Mesendoderm (in vitro differentiated cells): ENCODE measurements at regions not wholly inside any gene's neighbourhood (a gene's known extent, or its start where the extent isn't known, plus 50 kb on each side); places are given as distances from the start of the nearest gene placed in this dataset.

Experiments
- DNase-seq: peaks from one replicate; pipeline ENCODE4 v3.0.0; 2013
- H2AK5ac ChIP-seq: 2 replicates; pipeline ENCODE4 v1.6.1; 2013; ENCODE audit warnings: low read length, inconsistent platforms
- H2BK120ac ChIP-seq: 2 replicates; pipeline ENCODE4 v1.6.1; 2013; ENCODE audit warnings: low read depth, mild to moderate bottlenecking, low read length, moderate library complexity, mixed read lengths
- H2BK15ac ChIP-seq: replicated peaks from 2 replicates; pipeline ENCODE4 v1.6.1; 2013; ENCODE audit warnings: low read depth, mild to moderate bottlenecking, moderate library complexity
- H2BK5ac ChIP-seq: 2 replicates; pipeline ENCODE4 v1.6.1; 2013; ENCODE audit warnings: low read length, inconsistent platforms
- H3K18ac ChIP-seq: 2 replicates; pipeline ENCODE4 v1.6.1; 2013; ENCODE audit warnings: mild to moderate bottlenecking, low read length, mixed read lengths
- H3K23ac ChIP-seq: one replicate; pipeline ENCODE4 v1.6.1; 2013; ENCODE audit warnings: low read length
- H3K27ac ChIP-seq: 2 replicates; pipeline ENCODE4 v1.5.1; 2013; ENCODE audit warnings: low read depth, mild to moderate bottlenecking, inconsistent platforms, low read length, moderate library complexity
- H3K27me3 ChIP-seq: 2 replicates; pipeline ENCODE4 v1.6.1; 2013; ENCODE audit warnings: low read length, control low read depth, mild to moderate bottlenecking, inconsistent platforms; ENCODE audit not compliant: insufficient read depth, poor library complexity
- H3K36me3 ChIP-seq: 2 replicates; pipeline ENCODE4 v1.6.1; 2013; ENCODE audit warnings: low read length, inconsistent platforms; ENCODE audit not compliant: control insufficient read depth, insufficient read depth
- H3K4ac ChIP-seq: one replicate; pipeline ENCODE4 v1.6.1; 2013; ENCODE audit warnings: low read depth, mild to moderate bottlenecking, low read length, moderate library complexity
- H3K4me1 ChIP-seq: 2 replicates; pipeline ENCODE4 v1.6.1; 2013; ENCODE audit warnings: low read depth, low read length, inconsistent platforms; ENCODE audit not compliant: control insufficient read depth
- H3K4me2 ChIP-seq: 2 replicates; pipeline ENCODE4 v1.6.1; 2013; ENCODE audit warnings: low read length
- H3K4me3 ChIP-seq: 2 replicates; pipeline ENCODE4 v1.5.1; 2013; ENCODE audit warnings: mild to moderate bottlenecking, low read length
- H3K56ac ChIP-seq: one replicate; pipeline ENCODE4 v1.6.1; 2013; ENCODE audit warnings: low read length
- H3K79me1 ChIP-seq: 2 replicates; pipeline ENCODE4 v1.6.1; 2013; ENCODE audit warnings: low read length, inconsistent platforms
- H3K79me2 ChIP-seq: 2 replicates; pipeline ENCODE4 v1.6.1; 2013; ENCODE audit warnings: mild to moderate bottlenecking, low read length; ENCODE audit not compliant: control insufficient read depth, insufficient read depth
- H3K9ac ChIP-seq: 2 replicates; pipeline ENCODE4 v1.6.1; 2013; ENCODE audit warnings: low read length, inconsistent platforms
- H4K5ac ChIP-seq: one replicate; pipeline ENCODE4 v1.6.1; 2013; ENCODE audit warnings: low read length
- H4K8ac ChIP-seq: one replicate; pipeline ENCODE4 v1.6.1; 2013; ENCODE audit warnings: low read depth, mild to moderate bottlenecking, control low read depth, low read length, moderate library complexity
- WGBS: extraction: QIAGEN DNeasy Blood & Tissue Kit; methylation state at CpG from one replicate; pipeline ENCODE4 v1.1.7; 2013; ENCODE audit warnings: low lambda C conversion rate, missing lambda C conversion rate; ENCODE audit not compliant: insufficient coverage; ENCODE audit errors: extremely low coverage; 5-methylcytosine and 5-hydroxymethylcytosine counted together

DNA sequence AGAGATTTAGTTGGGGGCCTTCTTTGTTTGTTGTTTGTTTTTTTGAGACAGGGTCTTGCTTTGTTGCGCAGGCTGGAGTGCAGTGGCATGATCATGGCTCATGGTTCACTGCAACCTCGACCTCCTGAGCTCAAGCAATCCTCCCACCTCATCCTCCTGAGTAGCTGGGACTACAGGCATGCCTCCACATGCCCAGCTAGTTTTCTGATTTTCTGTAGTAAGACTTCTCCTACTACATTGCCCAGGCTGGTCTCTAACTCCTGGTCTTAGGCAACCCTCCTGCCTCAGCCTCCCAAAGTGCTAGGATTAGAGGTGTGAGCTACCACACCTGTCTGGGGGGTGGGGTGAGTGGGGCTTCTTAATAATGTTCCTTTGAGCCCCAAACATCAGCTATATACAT lies 148.3 kb upstream of the ADAMTS9 start:
- H3K4me1 ChIP-seq, result no peaks in the 10 kb centered on the region
- H4K8ac ChIP-seq, result peak overlapping the region; percentile 39
- H3K9ac ChIP-seq, result no peak overlapping the region
- H2BK15ac ChIP-seq, result no peak overlapping the region
- no peak overlapping the region for H3K27ac ChIP-seq
- H3K18ac ChIP-seq, result peak overlapping the region; percentile 97
- H2BK120ac ChIP-seq, result no peak overlapping the region
- WGBS, result no CpG with 5 or more reads among the region's 2 CpGs
- peak overlapping the region; percentile 79 for H3K4ac ChIP-seq
- no peak overlapping the region for H2BK5ac ChIP-seq
- no peaks in the 10 kb centered on the region for H3K79me2 ChIP-seq
- no peak overlapping the region for H2AK5ac ChIP-seq
- H3K79me1 ChIP-seq, result no peaks in the 10 kb centered on the region
- H3K4me3 ChIP-seq, result no peak overlapping the region
- no peak overlapping the region for H3K23ac ChIP-seq
- no peaks in the 10 kb centered on the region for H3K36me3 ChIP-seq
- DNase-seq, result no peak
- H3K56ac ChIP-seq, result no peak overlapping the region
- no peak overlapping the region for H3K4me2 ChIP-seq
- no peak overlapping the region for H4K5ac ChIP-seq
- no peaks in the 10 kb centered on the region for H3K27me3 ChIP-seq

DNA sequence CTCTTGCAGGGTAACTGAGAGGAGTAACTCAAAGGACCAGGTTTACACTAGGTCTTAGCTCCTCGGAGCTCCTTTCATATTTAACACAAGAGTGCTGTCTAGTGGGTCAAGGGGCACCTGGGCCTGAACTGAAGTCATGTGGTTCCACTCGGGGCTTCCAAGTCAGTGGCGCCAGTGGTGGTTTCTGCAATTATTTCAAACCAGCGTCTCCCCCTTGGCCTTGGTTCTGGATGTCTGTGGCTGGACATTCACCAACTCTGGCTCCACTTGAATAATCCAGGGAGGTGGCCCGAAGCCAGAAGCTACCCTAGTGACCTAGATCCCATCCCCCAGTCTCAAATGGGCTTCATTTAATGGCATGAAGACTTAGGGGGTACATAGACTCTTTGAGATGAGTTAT lies 144.3 kb upstream of the ADAMTS9 start:
- H4K5ac ChIP-seq, result no peak overlapping the region
- H2BK5ac ChIP-seq, result no peak overlapping the region
- no peak for DNase-seq
- no peak overlapping the region for H3K9ac ChIP-seq
- H2AK5ac ChIP-seq, result no peak overlapping the region
- H3K4ac ChIP-seq, result peak overlapping the region; percentile 55
- H3K23ac ChIP-seq, result no peak overlapping the region
- H3K4me2 ChIP-seq, result no peak overlapping the region
- H3K56ac ChIP-seq, result no peak overlapping the region
- H4K8ac ChIP-seq, result no peak overlapping the region
- H3K4me3 ChIP-seq, result no peak overlapping the region
- H3K36me3 ChIP-seq, result no peaks in the 10 kb centered on the region
- peak overlapping the region; percentile 68 for H3K18ac ChIP-seq
- H3K79me1 ChIP-seq, result no peaks in the 10 kb centered on the region
- H2BK120ac ChIP-seq, result no peak overlapping the region
- no CpG with 5 or more reads among the region's 5 CpGs for WGBS
- H3K27me3 ChIP-seq, result no peaks in the 10 kb centered on the region
- H3K79me2 ChIP-seq, result no peaks in the 10 kb centered on the region
- H3K27ac ChIP-seq, result no peak overlapping the region
- peak overlapping the region; percentile 64 for H2BK15ac ChIP-seq
- no peaks in the 10 kb centered on the region for H3K4me1 ChIP-seq

DNA sequence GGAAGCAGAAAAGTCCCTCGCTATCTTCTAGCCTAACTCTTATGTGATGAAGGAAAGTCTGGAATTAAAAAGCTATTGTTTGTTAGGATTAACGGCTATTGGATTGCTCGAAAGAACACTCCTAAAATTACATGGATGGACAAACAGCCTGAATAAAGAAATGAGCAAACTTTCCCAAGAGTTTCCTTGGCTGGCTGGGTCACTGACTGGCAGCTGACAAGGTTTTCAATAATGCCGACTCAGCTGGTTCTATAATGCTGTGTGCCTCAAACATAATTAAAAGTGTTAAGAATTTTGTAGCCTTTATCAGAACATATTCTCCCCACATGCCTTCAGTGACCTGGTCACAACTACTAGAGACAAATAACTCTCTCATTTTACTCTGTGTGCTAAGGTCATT lies 142.9 kb upstream of the ADAMTS9 start:
- no CpG with 5 or more reads among the region's 4 CpGs for WGBS
- Histone ChIP-seq H3K4me3 (no peak overlapping the region), H3K79me1 (no peaks in the 10 kb centered on the region), H4K5ac (no peak overlapping the region), H2BK5ac (no peak overlapping the region), H3K9ac (no peak overlapping the region), H3K27ac (no peak overlapping the region), H3K18ac (peak overlapping the region; percentile 47), H3K4me2 (no peak overlapping the region), H3K56ac (no peak overlapping the region), H3K79me2 (no peaks in the 10 kb centered on the region), H2BK15ac (no peak overlapping the region), H2AK5ac (no peak overlapping the region), H3K4ac (no peak overlapping the region), H3K4me1 (no peaks in the 10 kb centered on the region), H3K36me3 (no peaks in the 10 kb centered on the region), H3K27me3 (no peaks in the 10 kb centered on the region), H4K8ac (no peak overlapping the region), H3K23ac (no peak overlapping the region), H2BK120ac (no peak overlapping the region)
- DNase-seq, result no peak

DNA sequence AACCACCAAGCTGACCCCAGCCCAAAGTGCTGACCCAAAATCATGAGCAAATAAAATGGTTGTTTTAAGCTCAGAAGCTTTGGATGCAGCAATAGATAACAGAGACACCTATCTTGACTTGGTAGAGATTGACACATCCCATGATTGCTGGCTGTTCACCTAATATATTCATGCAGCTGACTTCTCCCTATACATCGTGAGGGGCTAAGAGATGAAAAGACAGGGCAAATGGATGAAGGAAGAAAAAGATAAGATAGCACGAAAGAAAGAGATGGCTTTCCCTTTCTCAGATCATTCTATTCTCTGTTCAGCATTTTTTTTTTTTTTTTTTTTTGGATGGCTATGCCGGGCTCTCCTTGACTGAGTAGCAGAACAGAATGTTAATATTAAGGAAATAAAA lies 141.5 kb upstream of the ADAMTS9 start:
- H2BK120ac ChIP-seq, result no peak overlapping the region
- no peaks in the 10 kb centered on the region for H3K79me2 ChIP-seq
- no peaks in the 10 kb centered on the region for H3K79me1 ChIP-seq
- no peak overlapping the region for H3K9ac ChIP-seq
- H3K56ac ChIP-seq, result no peak overlapping the region
- DNase-seq, result no peak
- no peak overlapping the region for H4K8ac ChIP-seq
- H4K5ac ChIP-seq, result no peak overlapping the region
- no peaks in the 10 kb centered on the region for H3K27me3 ChIP-seq
- WGBS, result no CpG with 5 or more reads among the region's 3 CpGs
- H2BK15ac ChIP-seq, result no peak overlapping the region
- H3K27ac ChIP-seq, result no peak overlapping the region
- no peak overlapping the region for H2BK5ac ChIP-seq
- H3K36me3 ChIP-seq, result no peaks in the 10 kb centered on the region
- H3K4ac ChIP-seq, result no peak overlapping the region
- H3K23ac ChIP-seq, result no peak overlapping the region
- no peak overlapping the region for H2AK5ac ChIP-seq
- H3K4me3 ChIP-seq, result no peak overlapping the region
- H3K4me2 ChIP-seq, result no peak overlapping the region
- no peak overlapping the region for H3K18ac ChIP-seq
- H3K4me1 ChIP-seq, result no peaks in the 10 kb centered on the region

DNA sequence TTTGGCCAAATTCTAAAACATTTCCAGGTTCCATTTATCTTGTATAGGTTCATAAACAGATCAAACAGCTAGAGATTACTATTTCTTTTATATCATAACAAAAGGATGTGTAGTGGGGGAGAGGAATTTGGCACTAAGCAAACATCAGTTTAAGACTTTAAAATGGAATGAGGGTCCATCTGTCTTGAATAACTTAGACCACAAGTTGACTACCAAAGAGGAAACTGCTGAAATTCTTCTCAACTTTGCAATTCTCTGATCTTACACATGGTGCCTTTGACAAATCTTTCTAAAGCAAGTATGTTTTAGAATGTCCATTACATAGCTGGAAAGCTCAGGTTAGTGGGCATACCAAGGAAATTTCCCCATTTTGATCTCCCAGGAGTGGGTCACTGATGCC lies 140.5 kb upstream of the ADAMTS9 start:
- Histone ChIP-seq H4K5ac (no peak overlapping the region), H3K18ac (no peak overlapping the region), H3K79me1 (no peaks in the 10 kb centered on the region), H2BK5ac (no peak overlapping the region), H3K4ac (no peak overlapping the region), H3K36me3 (no peaks in the 10 kb centered on the region), H3K4me2 (no peak overlapping the region), H3K79me2 (no peaks in the 10 kb centered on the region), H2BK15ac (no peak overlapping the region), H4K8ac (no peak overlapping the region), H3K9ac (no peak overlapping the region), H2AK5ac (no peak overlapping the region), H2BK120ac (no peak overlapping the region), H3K56ac (no peak overlapping the region), H3K4me1 (no peaks in the 10 kb centered on the region), H3K27me3 (no peaks in the 10 kb centered on the region), H3K23ac (no peak overlapping the region), H3K4me3 (no peak overlapping the region), H3K27ac (no peak overlapping the region)
- no peak for DNase-seq

DNA sequence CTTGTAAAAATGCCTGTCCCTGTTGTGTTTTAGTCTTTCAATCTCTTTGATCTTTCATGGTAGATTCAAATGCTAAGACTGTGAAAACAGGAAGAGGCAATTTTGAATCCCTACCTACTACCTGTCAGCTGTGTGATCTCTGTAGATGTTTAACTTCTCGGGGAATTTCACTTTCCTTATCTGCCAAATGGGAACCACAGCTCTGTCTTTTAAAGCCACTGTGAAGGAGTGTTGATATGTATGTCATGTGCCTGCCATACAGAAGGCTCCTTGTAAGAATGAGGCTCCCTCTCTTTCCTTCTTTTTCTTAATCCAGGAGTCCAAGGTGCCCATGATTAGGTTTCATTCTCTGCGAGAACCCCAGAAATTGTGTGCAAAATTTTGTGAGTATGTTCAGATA lies 139.6 kb upstream of the ADAMTS9 start:
- H3K4me3 ChIP-seq, result no peak overlapping the region
- H2BK120ac ChIP-seq, result no peak overlapping the region
- no peak overlapping the region for H3K27ac ChIP-seq
- no peak overlapping the region for H3K4ac ChIP-seq
- no peaks in the 10 kb centered on the region for H3K79me2 ChIP-seq
- DNase-seq, result peak; percentile 43
- no peak overlapping the region for H3K23ac ChIP-seq
- no peaks in the 10 kb centered on the region for H3K36me3 ChIP-seq
- no peak overlapping the region for H3K4me2 ChIP-seq
- H3K27me3 ChIP-seq, result no peaks in the 10 kb centered on the region
- H3K9ac ChIP-seq, result no peak overlapping the region
- no peak overlapping the region for H3K56ac ChIP-seq
- H2BK15ac ChIP-seq, result no peak overlapping the region
- no peak overlapping the region for H3K18ac ChIP-seq
- no peaks in the 10 kb centered on the region for H3K4me1 ChIP-seq
- no peak overlapping the region for H4K8ac ChIP-seq
- no peak overlapping the region for H2AK5ac ChIP-seq
- no peak overlapping the region for H2BK5ac ChIP-seq
- H3K79me1 ChIP-seq, result no peaks in the 10 kb centered on the region
- H4K5ac ChIP-seq, result no peak overlapping the region
- no CpG with 5 or more reads among the region's 2 CpGs for WGBS
